ENCODE measurements at regions not wholly inside any gene's neighbourhood (a gene's known extent, or its start where the extent isn't known, plus 50 kb on each side); places are given as distances from the start of the nearest gene placed in this dataset.

GRCh38 chr22:49638001-49638400, 189.7 kb downstream of the BRD1 start:
- DNase-seq, result no peak

GRCh38 chr22:49637255-49637760, 190.4 kb downstream of the BRD1 start:
- no peak for DNase-seq

- no peak for DNase-seq
Measured at GRCh38 chr22:49636649-49637048, 191.0 kb downstream of the BRD1 start.

GRCh38 chr22:49636214-49636613, 191.5 kb downstream of the BRD1 start:
- no peak for DNase-seq

- DNase-seq, result no peak
Measured at GRCh38 chr22:49634006-49634772, 193.5 kb downstream of the BRD1 start.

- DNase-seq, result no peak
Measured at GRCh38 chr22:49633010-49633324, 194.7 kb downstream of the BRD1 start.

- DNase-seq, result no peak
Measured at GRCh38 chr22:49632199-49633009, 195.3 kb downstream of the BRD1 start.

GRCh38 chr22:49630448-49630946, 197.2 kb downstream of the BRD1 start:
- DNase-seq, result no peak

- no peak for DNase-seq
Measured at GRCh38 chr22:49629586-49630447, 197.9 kb downstream of the BRD1 start.

- no peak for DNase-seq
Measured at GRCh38 chr22:49629261-49629570, 198.5 kb downstream of the BRD1 start.

GRCh38 chr22:49628391-49629260, 199.0 kb downstream of the BRD1 start:
- no peak for DNase-seq

- no peak for DNase-seq
Measured at GRCh38 chr22:49627217-49628181, 200.2 kb downstream of the BRD1 start.

- no peak for DNase-seq
Measured at GRCh38 chr22:49626361-49627216, 201.1 kb downstream of the BRD1 start.

- no peak for DNase-seq
Measured at GRCh38 chr22:49624421-49625177, 203.1 kb downstream of the BRD1 start.

GRCh38 chr22:49623715-49624114, 204.0 kb downstream of the BRD1 start:
- no peak for DNase-seq

GRCh38 chr22:49623176-49623575, 204.5 kb downstream of the BRD1 start:
- DNase-seq, result no peak

GRCh38 chr22:49622241-49623105, 205.2 kb downstream of the BRD1 start:
- no peak for DNase-seq

GRCh38 chr22:49621601-49622210, 206.0 kb downstream of the BRD1 start:
- DNase-seq, result no peak

Measured in stimulated activated CD4-positive, alpha-beta T cell treated with anti-CD3 and anti-CD28 coated beads, Interleukin-4, amount 100 ng/mL, for 24 hours (primary cell).